ENCODE measurements at regions not wholly inside any gene's neighbourhood (a gene's known extent, or its start where the extent isn't known, plus 50 kb on each side); places are given as distances from the start of the nearest gene placed in this dataset.

DNA sequence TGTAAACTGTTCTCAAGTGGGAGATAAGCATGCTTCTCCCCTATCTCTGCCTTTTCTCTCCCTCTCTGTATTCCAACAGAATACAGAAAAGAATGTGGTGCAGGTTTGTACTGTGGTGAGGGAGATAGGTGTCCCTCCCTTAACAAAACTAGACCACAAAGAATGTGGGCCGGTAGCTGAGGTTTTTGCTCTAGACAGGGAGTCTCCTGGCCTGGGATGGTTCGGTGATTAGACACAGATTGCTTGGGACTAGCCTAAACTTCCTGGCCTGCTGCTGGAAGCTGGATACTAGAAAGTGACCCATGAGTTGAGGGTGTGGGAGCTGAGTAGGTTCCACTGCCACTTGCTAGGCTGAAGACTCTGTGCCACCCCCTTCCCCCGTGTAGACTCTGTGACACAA is 143.0 kb downstream of the CXXC4 start:
- no peaks in the 10 kb centered on the region for H3K27me3 ChIP-seq
- H3K4me3 ChIP-seq, result no peak overlapping the region
- TF ChIP-seq, protein P1, sequence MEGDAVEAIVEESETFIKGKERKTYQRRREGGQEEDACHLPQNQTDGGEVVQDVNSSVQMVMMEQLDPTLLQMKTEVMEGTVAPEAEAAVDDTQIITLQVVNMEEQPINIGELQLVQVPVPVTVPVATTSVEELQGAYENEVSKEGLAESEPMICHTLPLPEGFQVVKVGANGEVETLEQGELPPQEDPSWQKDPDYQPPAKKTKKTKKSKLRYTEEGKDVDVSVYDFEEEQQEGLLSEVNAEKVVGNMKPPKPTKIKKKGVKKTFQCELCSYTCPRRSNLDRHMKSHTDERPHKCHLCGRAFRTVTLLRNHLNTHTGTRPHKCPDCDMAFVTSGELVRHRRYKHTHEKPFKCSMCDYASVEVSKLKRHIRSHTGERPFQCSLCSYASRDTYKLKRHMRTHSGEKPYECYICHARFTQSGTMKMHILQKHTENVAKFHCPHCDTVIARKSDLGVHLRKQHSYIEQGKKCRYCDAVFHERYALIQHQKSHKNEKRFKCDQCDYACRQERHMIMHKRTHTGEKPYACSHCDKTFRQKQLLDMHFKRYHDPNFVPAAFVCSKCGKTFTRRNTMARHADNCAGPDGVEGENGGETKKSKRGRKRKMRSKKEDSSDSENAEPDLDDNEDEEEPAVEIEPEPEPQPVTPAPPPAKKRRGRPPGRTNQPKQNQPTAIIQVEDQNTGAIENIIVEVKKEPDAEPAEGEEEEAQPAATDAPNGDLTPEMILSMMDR (IDR thresholded peaks at IDR 0.05), result no peak
- no peak for ATAC-seq
- H3K4me1 ChIP-seq, result no peaks in the 10 kb centered on the region
- intact Hi-C loops (cut with DNase I), result no loop called here
- no peak for DNase-seq
- H3K27ac ChIP-seq, result no peak overlapping the region
- WGBS, 2 donors, result 61 to 70% methylated on average over 3 of the region's 3 CpGs
- H3K9me3 ChIP-seq, result peaks cover 0 to 45% (median 18%) of the 10 kb centered on the region in 11 donors
- H3K36me3 ChIP-seq, result no peaks in the 10 kb centered on the region

DNA sequence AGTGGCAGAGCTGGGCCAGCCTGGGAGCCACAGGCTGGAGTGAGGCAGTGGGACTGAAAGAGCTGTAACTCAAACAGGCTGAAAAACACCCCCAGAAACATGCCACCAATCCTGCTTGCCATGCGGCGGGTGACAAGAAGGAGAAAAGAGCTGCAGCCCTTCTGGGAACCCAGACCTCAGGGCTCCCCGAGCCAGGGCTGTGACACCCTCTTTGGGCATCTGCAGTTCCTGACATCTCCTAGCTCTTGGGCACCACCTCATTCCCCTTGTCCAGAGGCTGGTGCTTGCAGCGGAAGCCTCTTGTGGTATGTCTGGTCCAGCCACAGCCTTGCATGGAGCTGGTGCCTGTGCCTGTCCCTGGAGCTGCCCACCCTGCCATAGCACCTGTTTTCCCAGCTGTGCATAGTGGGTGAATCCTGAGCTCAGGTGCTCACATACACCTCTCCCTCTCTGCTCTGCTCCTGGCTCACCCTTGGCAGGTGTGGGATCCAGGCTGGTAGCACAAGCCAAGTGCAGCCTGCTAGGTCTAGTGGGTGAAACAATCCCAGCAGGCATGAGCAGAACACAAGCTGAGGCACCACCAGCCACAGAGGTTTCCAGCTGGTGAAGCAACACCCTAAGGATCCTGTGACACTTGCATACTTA is 149.0 kb downstream of the CXXC4 start:
- H3K4me1 ChIP-seq, result no peaks in the 10 kb centered on the region
- no peak for ATAC-seq
- intact Hi-C loops (cut with DNase I), result no loop called here
- WGBS, 2 donors, result 89 to 90% methylated on average over 4 of the region's 4 CpGs
- TF ChIP-seq, protein P1 (IDR thresholded peaks at IDR 0.05), result no peak
- H3K9me3 ChIP-seq, result peaks cover 0 to 11% (median 0%) of the 10 kb centered on the region in 11 donors
- no peak overlapping the region for H3K27ac ChIP-seq
- H3K27me3 ChIP-seq, result no peaks in the 10 kb centered on the region
- no peak overlapping the region for H3K4me3 ChIP-seq
- no peak for DNase-seq
- no peaks in the 10 kb centered on the region for H3K36me3 ChIP-seq

DNA sequence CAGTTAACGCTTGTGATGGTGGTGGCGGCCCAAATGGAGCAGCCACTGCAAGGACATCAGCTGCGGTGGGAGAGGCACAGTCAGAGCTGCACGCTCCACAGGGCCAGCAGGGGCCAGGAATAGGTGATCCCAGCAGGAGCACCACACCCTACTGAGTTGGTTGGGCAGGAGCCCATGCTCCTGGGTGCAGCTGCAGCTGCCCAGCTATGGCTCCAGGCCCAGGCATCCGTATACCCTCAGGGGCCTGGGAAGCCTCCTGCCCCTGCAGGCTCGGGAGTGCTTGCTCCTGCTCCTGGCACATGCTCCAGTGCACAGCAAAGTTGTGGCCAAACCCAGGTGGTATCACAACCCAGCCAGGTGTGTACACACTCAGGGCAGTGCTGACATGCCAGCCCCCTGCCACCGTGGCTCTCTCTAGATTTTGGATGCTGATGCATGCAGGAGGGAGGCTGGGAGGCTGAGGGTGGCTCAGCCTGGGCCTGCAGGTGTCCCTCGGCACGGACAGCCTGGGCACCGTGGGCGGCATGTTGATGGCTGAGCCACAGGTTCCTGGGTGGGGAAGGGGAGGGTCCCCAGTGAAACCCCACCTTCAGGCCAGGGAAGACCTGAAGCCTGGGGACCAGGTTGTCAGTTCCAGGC is 150.2 kb downstream of the CXXC4 start:
- no peaks in the 10 kb centered on the region for H3K4me1 ChIP-seq
- H3K36me3 ChIP-seq, result no peaks in the 10 kb centered on the region
- ATAC-seq (no peak), DNase-seq (no peak)
- WGBS, 2 donors, result 86 to 87% methylated on average over 11 of the region's 11 CpGs
- peaks cover 0 to 11% (median 0%) of the 10 kb centered on the region in 11 donors for H3K9me3 ChIP-seq
- no peak overlapping the region for H3K27ac ChIP-seq
- no peak overlapping the region for H3K4me3 ChIP-seq
- TF ChIP-seq, protein P1 (IDR thresholded peaks at IDR 0.05), result no peak
- intact Hi-C loops (cut with DNase I), result no loop called here
- H3K27me3 ChIP-seq, result no peaks in the 10 kb centered on the region

DNA sequence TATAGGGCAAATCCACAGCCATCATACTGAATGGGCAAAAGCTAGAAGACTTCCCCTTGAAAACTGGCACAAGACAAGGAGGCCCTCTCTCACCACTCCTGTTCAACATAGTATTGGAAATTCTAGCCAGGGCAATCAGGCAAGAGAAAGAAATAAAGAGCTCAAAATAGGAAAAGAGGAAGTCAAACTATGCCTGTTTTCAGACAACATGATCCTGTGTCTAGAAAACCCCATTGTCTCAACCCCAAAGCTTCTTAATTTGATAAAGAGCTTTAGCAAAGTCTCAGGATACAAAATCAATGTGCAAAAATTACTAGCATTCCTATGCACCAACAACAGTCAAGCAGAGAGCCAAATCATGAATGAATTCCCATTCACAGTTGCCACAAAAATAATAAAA is 160.3 kb downstream of the CXXC4 start:
- Histone ChIP-seq H3K27ac (no peak overlapping the region), H3K4me1 (no peaks in the 10 kb centered on the region), H3K27me3 (no peaks in the 10 kb centered on the region), H3K4me3 (no peak overlapping the region), H3K36me3 (no peaks in the 10 kb centered on the region), H3K9me3 (peaks cover 0 to 26% (median 2%) of the 10 kb centered on the region in 11 donors)
- DNase-seq, result no peak
- TF ChIP-seq, protein P1 (IDR thresholded peaks at IDR 0.05), result no peak
- intact Hi-C loops (cut with DNase I), result no loop called here
- no peak for ATAC-seq

Measured in heart right ventricle (tissue), 16 donors.